HepG2 (cell line): ENCODE measurements at regions not wholly inside any gene's neighbourhood (a gene's known extent, or its start where the extent isn't known, plus 50 kb on each side); places are given as distances from the start of the nearest gene placed in this dataset.

Source experiments
- ATAC-seq: fragments of 200-7000 bp; cut with Tn5 transposase; 3 replicates; pipeline ENCODE4 v1.9.1; 2020; ENCODE audit warnings: mild to moderate bottlenecking, moderate library complexity
- BruUV-seq: library from RNA; stranded (reverse); fragments of 400-500 nt; replicated peaks from 2 replicates; lab custom pipeline; 2021; lab: Mats Ljungman, UMichigan
- CTCF ChIA-PET: fragments of 300-600 bp; formaldehyde crosslinking; extraction: SDS; loops from one replicate; lab custom pipeline; 2021; ENCODE audit warnings: low total read pairs, inconsistent platforms, low intra/inter-chr PET ratio; lab: Yijun Ruan, JAX
- POLR2A ChIA-PET: fragments of 350-600 bp; sonication (Branson Sonifier 250); formaldehyde crosslinking; loops from one replicate; lab custom pipeline; 2020; ENCODE audit warnings: antibody characterized with exemption, inconsistent platforms; lab: Yijun Ruan, JAX
- DNase-seq: peaks from one replicate; pipeline ENCODE4 v3.0.0-alpha.2; 2015; ENCODE audit warnings: low spot score
- FAIRE-seq: peaks from 3 replicates; lab custom pipeline; 2011; peaks lifted over from hg19 to GRCh38; lab: Jason Lieb, UNC
- H2AFZ ChIP-seq: one replicate; pipeline ENCODE4 v1.6.1; 2011; ENCODE audit warnings: low read length, inconsistent platforms
- H3K27ac ChIP-seq: fragments of 300-600 bp; 3 replicates; pipeline ENCODE4 v1.8.0; 2011; ENCODE audit warnings: mixed run types, mild to moderate bottlenecking, mixed read lengths, low read length, inconsistent platforms; ENCODE audit not compliant: insufficient read depth; ENCODE audit errors: extremely low read length
- H3K27me3 ChIP-seq, 2 experiments: fragments of 200-600 bp in 1 of 2; 2 replicates in 1 of 2; 3 replicates in 1 of 2; pipeline versions ENCODE4 v1.6.0 to v1.8.0; 2011; ENCODE audit warnings: low read length in 2 of 2, mild to moderate bottlenecking in 2 of 2, moderate library complexity in 2 of 2, inconsistent platforms in 1 of 2; ENCODE audit not compliant: insufficient read depth in 2 of 2, control insufficient read depth in 1 of 2
- H3K36me3 ChIP-seq, 2 experiments: fragments of 200-600 bp in 1 of 2; replicated peaks in 1 of 2; 2 replicates in 1 of 2; 3 replicates in 1 of 2; pipeline versions ENCODE4 v1.5.1 to v1.8.0; 2011; ENCODE audit warnings: low read length in 2 of 2, inconsistent platforms in 1 of 2; ENCODE audit not compliant: insufficient read depth in 2 of 2, control insufficient read depth in 1 of 2
- H3K4me1 ChIP-seq: 2 replicates; pipeline ENCODE4 v1.5.1; 2012; ENCODE audit warnings: low read length, inconsistent platforms; ENCODE audit not compliant: insufficient read depth
- H3K4me2 ChIP-seq: 2 replicates; pipeline ENCODE4 v1.6.0; 2011; ENCODE audit warnings: low read depth, low read length, inconsistent platforms
- H3K4me3 ChIP-seq, 3 experiments: fragments of 200-600 bp in 1 of 3; sonication (generic), shearing (Covaris generic) in 1 of 3; replicated peaks in 1 of 3; 2 replicates each; pipeline ENCODE4 v1.5.1; 2011 to 2016; ENCODE audit warnings: low read length in 3 of 3, inconsistent platforms in 2 of 3, low read depth in 2 of 3, mild to moderate bottlenecking in 2 of 3, control low read depth in 1 of 3, mixed read lengths in 1 of 3; ENCODE audit not compliant: insufficient read depth in 1 of 3
- H3K79me2 ChIP-seq: one replicate; pipeline ENCODE4 v1.6.1; 2011; ENCODE audit warnings: low read length, inconsistent platforms; ENCODE audit not compliant: insufficient read depth
- H3K9ac ChIP-seq: 2 replicates; pipeline ENCODE4 v1.6.0; 2011; ENCODE audit warnings: mild to moderate bottlenecking, low read depth, low read length, inconsistent platforms; ENCODE audit not compliant: insufficient read depth
- H3K9me3 ChIP-seq: 2 replicates; pipeline ENCODE4 v1.5.1; 2012; ENCODE audit warnings: mild to moderate bottlenecking, low read length
- H4K20me1 ChIP-seq: 2 replicates; pipeline ENCODE4 v1.6.0; 2011; ENCODE audit warnings: inconsistent platforms, mild to moderate bottlenecking, low read length, moderate library complexity; ENCODE audit not compliant: insufficient read depth
- HMG20B ChIP-seq: conservative IDR thresholded peaks from 2 replicates; pipeline ENCODE4 v1.6.1; 2016; ENCODE audit warnings: missing genetic modification reagents, missing compliant biosample characterization
- IKZF1 ChIP-seq: fragments of 450-650 bp; IDR thresholded peaks from 2 replicates; pipeline ENCODE4 v1.7.1; 2016
- RNF2 ChIP-seq: fragments of 450-650 bp; conservative IDR thresholded peaks from 2 replicates; pipeline ENCODE4 v1.6.1; 2016; ENCODE audit warnings: low read depth
- SMC3 ChIP-seq: IDR thresholded peaks from 2 replicates; pipeline ENCODE4 v1.6.1; 2011; ENCODE audit warnings: low read length, improper control_type of control experiment
- SYNCRIP ChIP-seq: fragments of 200-400 bp; formaldehyde crosslinking; IDR thresholded peaks from 2 replicates; pipeline ENCODE4 v1.6.1; 2018; ENCODE audit warnings: mild to moderate bottlenecking, low read depth, low read length; ENCODE audit not compliant: insufficient read depth
- ZNF124 ChIP-seq: sonication (generic); formaldehyde crosslinking; IDR thresholded peaks from 2 replicates; pipeline ENCODE4 v1.4.0; 2020; ENCODE audit warnings: missing genetic modification reagents
- ZNF83 ChIP-seq: sonication (generic); formaldehyde crosslinking; IDR thresholded peaks from 2 replicates; pipeline ENCODE4 v1.4.0; 2020; ENCODE audit warnings: missing genetic modification reagents, mild to moderate bottlenecking, borderline replicate concordance
- WGBS: methylation state at CpG from one replicate; pipeline ENCODE4 v1.1.6; 2017; ENCODE audit warnings: low lambda C conversion rate; 5-methylcytosine and 5-hydroxymethylcytosine counted together
- in situ Hi-C: cut with HindIII; loops from 2 replicates; pipeline ENCODE4 v1.10.0; 2017; ENCODE audit warnings: low pct_unique_long_range_greater_than_20kb; ENCODE audit not compliant: extremely low pct_ligation_motif_present
- intact Hi-C: fragments of 100-400 bp; cut with micrococcal nuclease; formaldehyde crosslinking; loops from one replicate; pipeline ENCODE4 v1.10.0; 2022; ENCODE audit not compliant: unreplicated experiment
- TF ChIP-seq, protein P1 (sequence below): sonication (generic); formaldehyde crosslinking; IDR thresholded peaks from 2 replicates; pipeline ENCODE4 v1.9.0; 2021; ENCODE audit warnings: missing genetic modification reagents, mild to moderate bottlenecking, borderline replicate concordance
- TF ChIP-seq, protein P2 (sequence below), 2 experiments: IDR thresholded peaks; 2 replicates each; pipeline ENCODE4 v1.6.1; 2011 to 2012; ENCODE audit warnings: low read length in 2 of 2, borderline replicate concordance in 1 of 2, low read depth in 1 of 2, mild to moderate bottlenecking in 1 of 2, moderate library complexity in 1 of 2
- TF ChIP-seq, protein P3 (sequence below): sonication (generic); formaldehyde crosslinking; IDR thresholded peaks from 2 replicates; pipeline ENCODE4 v1.4.0; 2020; ENCODE audit warnings: missing genetic modification reagents

DNA sequence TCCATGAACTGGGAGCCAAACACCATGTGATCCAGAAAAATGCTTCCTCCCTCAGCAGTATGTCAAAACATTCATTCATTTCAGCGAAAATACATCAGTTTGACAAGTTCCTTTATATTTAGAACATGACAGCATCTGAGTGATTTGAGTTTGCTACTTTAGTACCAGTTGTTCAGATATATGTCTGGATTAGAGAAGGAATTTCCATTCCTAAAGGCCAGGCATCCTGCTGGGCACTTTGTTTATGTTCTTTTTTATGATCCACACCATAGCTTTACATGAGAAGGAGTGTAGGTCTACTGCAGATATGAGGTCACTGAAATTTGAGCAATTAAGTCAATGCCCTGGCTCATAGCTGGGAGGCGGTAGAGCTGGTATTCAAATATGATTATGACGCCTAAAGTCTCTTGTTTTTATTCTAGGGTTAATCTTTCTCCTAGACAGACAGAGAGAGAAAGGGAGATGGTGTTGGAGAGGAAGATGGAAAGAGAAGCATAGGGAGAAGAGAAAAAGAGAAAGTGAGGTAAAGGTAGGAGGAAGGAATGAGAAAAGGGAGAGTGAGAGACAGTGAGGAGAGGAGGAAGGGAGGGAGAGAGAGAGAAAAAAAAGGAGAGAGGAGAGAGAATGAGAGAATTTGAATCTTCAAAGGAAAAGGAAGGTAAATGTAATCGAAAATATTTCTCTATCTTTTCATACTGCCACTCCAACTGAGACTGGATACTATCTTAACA is 839.5 kb upstream of the FANCL start:
- CTCF ChIA-PET = no interaction called here

More for the DNA sequence above, 839.5 kb upstream of the FANCL start:
- TF ChIP-seq RNF2 = no peak
- TF ChIP-seq, protein P1, sequence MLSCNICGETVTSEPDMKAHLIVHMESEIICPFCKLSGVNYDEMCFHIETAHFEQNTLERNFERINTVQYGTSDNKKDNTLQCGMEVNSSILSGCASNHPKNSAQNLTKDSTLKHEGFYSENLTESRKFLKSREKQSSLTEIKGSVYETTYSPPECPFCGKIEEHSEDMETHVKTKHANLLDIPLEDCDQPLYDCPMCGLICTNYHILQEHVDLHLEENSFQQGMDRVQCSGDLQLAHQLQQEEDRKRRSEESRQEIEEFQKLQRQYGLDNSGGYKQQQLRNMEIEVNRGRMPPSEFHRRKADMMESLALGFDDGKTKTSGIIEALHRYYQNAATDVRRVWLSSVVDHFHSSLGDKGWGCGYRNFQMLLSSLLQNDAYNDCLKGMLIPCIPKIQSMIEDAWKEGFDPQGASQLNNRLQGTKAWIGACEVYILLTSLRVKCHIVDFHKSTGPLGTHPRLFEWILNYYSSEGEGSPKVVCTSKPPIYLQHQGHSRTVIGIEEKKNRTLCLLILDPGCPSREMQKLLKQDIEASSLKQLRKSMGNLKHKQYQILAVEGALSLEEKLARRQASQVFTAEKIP = no peak
- TF ChIP-seq, protein P2, sequence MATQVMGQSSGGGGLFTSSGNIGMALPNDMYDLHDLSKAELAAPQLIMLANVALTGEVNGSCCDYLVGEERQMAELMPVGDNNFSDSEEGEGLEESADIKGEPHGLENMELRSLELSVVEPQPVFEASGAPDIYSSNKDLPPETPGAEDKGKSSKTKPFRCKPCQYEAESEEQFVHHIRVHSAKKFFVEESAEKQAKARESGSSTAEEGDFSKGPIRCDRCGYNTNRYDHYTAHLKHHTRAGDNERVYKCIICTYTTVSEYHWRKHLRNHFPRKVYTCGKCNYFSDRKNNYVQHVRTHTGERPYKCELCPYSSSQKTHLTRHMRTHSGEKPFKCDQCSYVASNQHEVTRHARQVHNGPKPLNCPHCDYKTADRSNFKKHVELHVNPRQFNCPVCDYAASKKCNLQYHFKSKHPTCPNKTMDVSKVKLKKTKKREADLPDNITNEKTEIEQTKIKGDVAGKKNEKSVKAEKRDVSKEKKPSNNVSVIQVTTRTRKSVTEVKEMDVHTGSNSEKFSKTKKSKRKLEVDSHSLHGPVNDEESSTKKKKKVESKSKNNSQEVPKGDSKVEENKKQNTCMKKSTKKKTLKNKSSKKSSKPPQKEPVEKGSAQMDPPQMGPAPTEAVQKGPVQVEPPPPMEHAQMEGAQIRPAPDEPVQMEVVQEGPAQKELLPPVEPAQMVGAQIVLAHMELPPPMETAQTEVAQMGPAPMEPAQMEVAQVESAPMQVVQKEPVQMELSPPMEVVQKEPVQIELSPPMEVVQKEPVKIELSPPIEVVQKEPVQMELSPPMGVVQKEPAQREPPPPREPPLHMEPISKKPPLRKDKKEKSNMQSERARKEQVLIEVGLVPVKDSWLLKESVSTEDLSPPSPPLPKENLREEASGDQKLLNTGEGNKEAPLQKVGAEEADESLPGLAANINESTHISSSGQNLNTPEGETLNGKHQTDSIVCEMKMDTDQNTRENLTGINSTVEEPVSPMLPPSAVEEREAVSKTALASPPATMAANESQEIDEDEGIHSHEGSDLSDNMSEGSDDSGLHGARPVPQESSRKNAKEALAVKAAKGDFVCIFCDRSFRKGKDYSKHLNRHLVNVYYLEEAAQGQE (IDR thresholded peaks at IDR 0.05; ENCODE audit: borderline replicate concordance in 1 of 2, low read depth in 1 of 2, low read length in 2 of 2) = no peak
- TF ChIP-seq ZNF83 (CRISPR knock-in tag) = no peak
- TF ChIP-seq ZNF124 = no peak
- no peak for TF ChIP-seq SYNCRIP
- no peak for TF ChIP-seq HMG20B (CRISPR knock-in tag)
- TF ChIP-seq, protein P3, sequence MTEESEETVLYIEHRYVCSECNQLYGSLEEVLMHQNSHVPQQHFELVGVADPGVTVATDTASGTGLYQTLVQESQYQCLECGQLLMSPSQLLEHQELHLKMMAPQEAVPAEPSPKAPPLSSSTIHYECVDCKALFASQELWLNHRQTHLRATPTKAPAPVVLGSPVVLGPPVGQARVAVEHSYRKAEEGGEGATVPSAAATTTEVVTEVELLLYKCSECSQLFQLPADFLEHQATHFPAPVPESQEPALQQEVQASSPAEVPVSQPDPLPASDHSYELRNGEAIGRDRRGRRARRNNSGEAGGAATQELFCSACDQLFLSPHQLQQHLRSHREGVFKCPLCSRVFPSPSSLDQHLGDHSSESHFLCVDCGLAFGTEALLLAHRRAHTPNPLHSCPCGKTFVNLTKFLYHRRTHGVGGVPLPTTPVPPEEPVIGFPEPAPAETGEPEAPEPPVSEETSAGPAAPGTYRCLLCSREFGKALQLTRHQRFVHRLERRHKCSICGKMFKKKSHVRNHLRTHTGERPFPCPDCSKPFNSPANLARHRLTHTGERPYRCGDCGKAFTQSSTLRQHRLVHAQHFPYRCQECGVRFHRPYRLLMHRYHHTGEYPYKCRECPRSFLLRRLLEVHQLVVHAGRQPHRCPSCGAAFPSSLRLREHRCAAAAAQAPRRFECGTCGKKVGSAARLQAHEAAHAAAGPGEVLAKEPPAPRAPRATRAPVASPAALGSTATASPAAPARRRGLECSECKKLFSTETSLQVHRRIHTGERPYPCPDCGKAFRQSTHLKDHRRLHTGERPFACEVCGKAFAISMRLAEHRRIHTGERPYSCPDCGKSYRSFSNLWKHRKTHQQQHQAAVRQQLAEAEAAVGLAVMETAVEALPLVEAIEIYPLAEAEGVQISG (CRISPR knock-in tag) = no peak
- no peak for TF ChIP-seq SMC3
- no peak for TF ChIP-seq IKZF1
- intact Hi-C loops (no loop called here), in situ Hi-C loops (no loop called here)
- POLR2A ChIA-PET = no interaction called here
- DNase-seq (no peak), FAIRE-seq (no peak), ATAC-seq (no peak)
- Histone ChIP-seq H3K27ac (no peak overlapping the region), H3K4me1 (no peaks in the 10 kb centered on the region), H3K9me3 (no peaks in the 10 kb centered on the region), H3K4me3 (no peak overlapping the region), H4K20me1 (no peaks in the 10 kb centered on the region; the same call in 1 of the 2 replicates), H3K36me3 (no peaks in the 10 kb centered on the region), H3K9ac (no peak overlapping the region), H3K79me2 (no peaks in the 10 kb centered on the region), H3K4me2 (no peak overlapping the region), H2AFZ (no peak overlapping the region), H3K27me3 (no peaks in the 10 kb centered on the region)
- WGBS = under 1% methylated on average over 4 of the region's 4 CpGs
- BruUV-seq = no TSS peak
